Erythroblast (primary cell): ENCODE measurements at regions not wholly inside any gene's neighbourhood (a gene's known extent, or its start where the extent isn't known, plus 50 kb on each side); places are given as distances from the start of the nearest gene placed in this dataset.

ENCODE experiments used
- GATA1 ChIP-seq: IDR thresholded peaks from 2 replicates; pipeline ENCODE4 v1.6.1; 2011; ENCODE audit warnings: low read depth, mild to moderate bottlenecking, control low read depth, low read length, moderate library complexity
- POLR2A ChIP-seq: IDR thresholded peaks from 2 replicates; pipeline ENCODE4 v1.6.1; 2011; ENCODE audit warnings: mild to moderate bottlenecking, low read length

DNA sequence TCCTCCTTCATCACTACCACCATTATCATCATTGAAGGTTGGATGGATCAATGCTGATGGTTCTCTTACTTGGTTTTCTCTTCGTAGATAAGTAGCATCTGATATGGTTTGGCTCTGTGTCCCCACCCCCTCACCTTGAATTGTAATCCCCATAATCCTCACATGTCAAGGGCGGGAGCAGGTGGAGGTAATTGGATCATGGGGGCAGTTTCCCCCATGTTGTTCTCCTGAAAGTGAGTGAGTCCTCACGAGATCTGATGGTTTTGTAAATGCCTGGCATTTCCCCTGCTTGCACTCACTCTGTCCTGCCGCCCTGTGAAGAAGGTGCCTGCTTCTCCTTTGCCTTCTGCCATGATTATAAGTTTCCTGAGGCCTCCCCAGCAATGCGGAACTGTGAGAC is 172.4 kb upstream of the PWP1 start:
- no peak for TF ChIP-seq POLR2A
- no peak for TF ChIP-seq GATA1
